OCI-LY3 (cell line): ENCODE measurements at regions not wholly inside any gene's neighbourhood (a gene's known extent, or its start where the extent isn't known, plus 50 kb on each side); places are given as distances from the start of the nearest gene placed in this dataset.

Experiments
- H2AFZ ChIP-seq: fragments of 200-600, 300-600 bp; shearing (Covaris generic); 2 replicates; pipeline ENCODE4 v1.6.0; 2014; ENCODE audit warnings: antibody characterized with exemption, low read depth, low read length
- H3K27ac ChIP-seq: fragments of 200-600, 300-600 bp; sonication (generic); 2 replicates; pipeline ENCODE4 v1.5.1; 2014; ENCODE audit warnings: mild to moderate bottlenecking, low read length, moderate library complexity, mixed read lengths
- H3K27me3 ChIP-seq: fragments of 200-600, 300-600 bp; sonication (generic); 2 replicates; pipeline ENCODE4 v1.6.1; 2014; ENCODE audit warnings: low read depth, low read length, mixed read lengths
- H3K36me3 ChIP-seq: fragments of 200-600, 300-600 bp; sonication (generic); replicated peaks from 2 replicates; pipeline ENCODE3; 2014; ENCODE audit warnings: low read depth, low read length, mixed read lengths
- H3K4me1 ChIP-seq: fragments of 300-600, 200-600 bp; sonication (generic); 2 replicates; pipeline ENCODE4 v1.6.1; 2014; ENCODE audit warnings: low read length, mixed read lengths
- H3K4me2 ChIP-seq: fragments of 200-600, 300-600 bp; sonication (generic); 2 replicates; pipeline ENCODE4 v1.6.1; 2014; ENCODE audit warnings: low read length, mixed read lengths
- H3K4me3 ChIP-seq: fragments of 300-600, 200-600 bp; sonication (generic); 2 replicates; pipeline ENCODE4 v1.5.1; 2014; ENCODE audit warnings: antibody characterized with exemption, mild to moderate bottlenecking, low read length, moderate library complexity
- H3K79me2 ChIP-seq: fragments of 300-600, 200-600 bp; shearing (Covaris generic); 2 replicates; pipeline ENCODE4 v1.6.1; 2014; ENCODE audit warnings: mild to moderate bottlenecking, low read length, mixed read lengths
- H3K9ac ChIP-seq: fragments of 300-600, 200-600 bp; shearing (Covaris generic); 2 replicates; pipeline ENCODE4 v1.6.0; 2014; ENCODE audit warnings: mild to moderate bottlenecking, low read length, moderate library complexity
- H3K9me3 ChIP-seq: fragments of 200-600, 300-600 bp; shearing (Covaris generic); 2 replicates; pipeline ENCODE4 v1.6.1; 2014; ENCODE audit warnings: low read length, mixed read lengths; ENCODE audit not compliant: insufficient read depth
- H4K20me1 ChIP-seq: fragments of 200-600, 300-600 bp; sonication (generic); 2 replicates; pipeline ENCODE4 v1.6.1; 2016; ENCODE audit warnings: low read length, mixed read lengths; ENCODE audit not compliant: insufficient read depth
- CTCF ChIP-seq: fragments of 200-600, 300-600 bp; sonication (generic); IDR thresholded peaks from 2 replicates; pipeline ENCODE4 v1.5.1; 2014; ENCODE audit warnings: antibody characterized with exemption, low read length, low read depth
- EZH2phosphoT487 ChIP-seq: fragments of 200-600 bp; shearing (Covaris generic); IDR thresholded peaks from 2 replicates; pipeline ENCODE4 v1.6.1; 2018; ENCODE audit warnings: antibody characterized with exemption, mixed run types, low read depth

- H3K79me2 ChIP-seq = no peaks in the 10 kb centered on the region
- H4K20me1 ChIP-seq = no peaks in the 10 kb centered on the region
- no peak overlapping the region for H3K27ac ChIP-seq
- TF ChIP-seq EZH2phosphoT487 (no peak), CTCF (no peak)
- H2AFZ ChIP-seq = no peak overlapping the region
- H3K27me3 ChIP-seq = no peaks in the 10 kb centered on the region
- no peak overlapping the region for H3K4me2 ChIP-seq
- no peaks in the 10 kb centered on the region for H3K9me3 ChIP-seq
- H3K36me3 ChIP-seq = no peaks in the 10 kb centered on the region
- no peak overlapping the region for H3K9ac ChIP-seq
- peaks cover 3% of the 10 kb centered on the region; the same call in 1 of the 2 replicates for H3K4me1 ChIP-seq
- no peak overlapping the region for H3K4me3 ChIP-seq
Measured at GRCh38 chr7:19304086-19304485, 158.9 kb upstream of the FERD3L start.

- H3K4me1 ChIP-seq = peaks cover 3% of the 10 kb centered on the region; the same call in 1 of the 2 replicates
Measured at GRCh38 chr7:19302731-19303130, 157.5 kb upstream of the FERD3L start.

GRCh38 chr7:19296617-19297016 is 151.4 kb upstream of the FERD3L start:
- no peaks in the 10 kb centered on the region for H3K27me3 ChIP-seq
- no peak overlapping the region for H3K4me3 ChIP-seq
- H3K4me1 ChIP-seq = no peaks in the 10 kb centered on the region
- no peak overlapping the region for H3K27ac ChIP-seq
- no peaks in the 10 kb centered on the region for H3K36me3 ChIP-seq
- H3K9me3 ChIP-seq = no peaks in the 10 kb centered on the region
- no peak overlapping the region for H3K4me2 ChIP-seq
- H4K20me1 ChIP-seq = no peaks in the 10 kb centered on the region
- no peak overlapping the region for H3K9ac ChIP-seq
- TF ChIP-seq CTCF (no peak), EZH2phosphoT487 (no peak)
- H3K79me2 ChIP-seq = no peaks in the 10 kb centered on the region
- H2AFZ ChIP-seq = no peak overlapping the region

More at GRCh38 chr7:19302731-19303130, 157.5 kb upstream of the FERD3L start:
- Histone ChIP-seq H3K4me3 (no peak overlapping the region), H3K27ac (no peak overlapping the region), H3K9ac (no peak overlapping the region), H3K4me2 (no peak overlapping the region), H3K36me3 (no peaks in the 10 kb centered on the region), H2AFZ (no peak overlapping the region), H4K20me1 (no peaks in the 10 kb centered on the region), H3K79me2 (no peaks in the 10 kb centered on the region), H3K9me3 (no peaks in the 10 kb centered on the region), H3K27me3 (no peaks in the 10 kb centered on the region)
- TF ChIP-seq EZH2phosphoT487 = no peak

- Histone ChIP-seq H3K4me3 (no peak overlapping the region), H3K36me3 (no peaks in the 10 kb centered on the region), H2AFZ (no peak overlapping the region), H3K4me2 (no peak overlapping the region), H3K79me2 (no peaks in the 10 kb centered on the region), H3K9me3 (no peaks in the 10 kb centered on the region), H3K9ac (no peak overlapping the region), H4K20me1 (no peaks in the 10 kb centered on the region), H3K4me1 (no peaks in the 10 kb centered on the region), H3K27ac (no peak overlapping the region), H3K27me3 (no peaks in the 10 kb centered on the region)
- TF ChIP-seq CTCF (no peak), EZH2phosphoT487 (no peak)
Measured at GRCh38 chr7:19295376-19295775, 150.2 kb upstream of the FERD3L start.

GRCh38 chr7:19294619-19295018 is 149.4 kb upstream of the FERD3L start:
- no peak overlapping the region for H3K9ac ChIP-seq
- H3K27me3 ChIP-seq = no peaks in the 10 kb centered on the region
- no peak for TF ChIP-seq EZH2phosphoT487
- no peaks in the 10 kb centered on the region for H3K9me3 ChIP-seq
- H3K36me3 ChIP-seq = no peaks in the 10 kb centered on the region
- no peaks in the 10 kb centered on the region for H4K20me1 ChIP-seq
- H3K4me1 ChIP-seq = no peaks in the 10 kb centered on the region
- H3K4me2 ChIP-seq = no peak overlapping the region
- H2AFZ ChIP-seq = no peak overlapping the region
- no peaks in the 10 kb centered on the region for H3K79me2 ChIP-seq
- H3K4me3 ChIP-seq = no peak overlapping the region
- no peak overlapping the region for H3K27ac ChIP-seq
